ENCODE measurements at regions not wholly inside any gene's neighbourhood (a gene's known extent, or its start where the extent isn't known, plus 50 kb on each side); places are given as distances from the start of the nearest gene placed in this dataset.

- TF ChIP-seq FOXK2 (IDR thresholded peaks at IDR 0.05) (no peak), SUZ12 (IDR thresholded peaks at IDR 0.05) (no peak)
These were observed 532.5 kb downstream of the CCSER2 start for GRCh38 chr10:84860855-84861254.

All from HEK293T (cell line).